HEK293 (cell line): ENCODE measurements at regions not wholly inside any gene's neighbourhood (a gene's known extent, or its start where the extent isn't known, plus 50 kb on each side); places are given as distances from the start of the nearest gene placed in this dataset.

Experiments
- CTCF ChIA-PET: fragments of 350-600 bp; formaldehyde crosslinking; extraction: SDS; loops from one replicate; lab custom pipeline; 2021; ENCODE audit warnings: antibody characterized with exemption; lab: Yijun Ruan, JAX
- POLR2A ChIA-PET: fragments of 300-600 bp; formaldehyde crosslinking; extraction: SDS; loops from one replicate; lab custom pipeline; 2020; ENCODE audit warnings: antibody characterized with exemption, inconsistent platforms; lab: Yijun Ruan, JAX
- H3K27ac ChIP-seq: fragments of 200-500 bp; sonication (Bioruptor generic); 2 replicates; pipeline ENCODE4 v1.5.1; 2014; ENCODE audit warnings: low read depth, low read length, control low read depth, inconsistent platforms; ENCODE audit errors: extremely low read depth
- H3K36me3 ChIP-seq, 2 experiments: fragments of 200-500 bp in 1 of 2; sonication (Bioruptor generic) in 1 of 2; 1 replicate in 1 of 2; 2 replicates in 1 of 2; pipeline ENCODE4 v1.5.1; 2014 to 2017; ENCODE audit warnings: inconsistent platforms in 2 of 2, low read length in 2 of 2; ENCODE audit not compliant: control insufficient read depth in 2 of 2, insufficient read depth in 1 of 2
- H3K4me1 ChIP-seq: fragments of 200-500 bp; sonication (Bioruptor generic); 2 replicates; pipeline ENCODE4 v1.5.1; 2014; ENCODE audit warnings: mild to moderate bottlenecking, low read length, inconsistent platforms; ENCODE audit not compliant: control insufficient read depth, insufficient read depth
- H3K4me3 ChIP-seq: 2 replicates; pipeline ENCODE4 v1.5.1; 2011; ENCODE audit warnings: low read depth, mild to moderate bottlenecking, control low read depth, low read length, moderate library complexity
- H3K9me3 ChIP-seq: fragments of 200-500 bp; sonication (Bioruptor generic); 2 replicates; pipeline ENCODE4 v1.5.1; 2014; ENCODE audit warnings: low read depth, low read length, inconsistent platforms; ENCODE audit not compliant: control insufficient read depth, insufficient read depth
- MYNN ChIP-seq: fragments of 450-650 bp; formaldehyde crosslinking; IDR thresholded peaks from 2 replicates; pipeline ENCODE4 v1.5.1; 2016; ENCODE audit warnings: missing biosample characterization, missing genetic modification characterization, borderline replicate concordance
- SALL2 ChIP-seq: fragments of 450-650 bp; formaldehyde crosslinking; IDR thresholded peaks from 2 replicates; pipeline ENCODE4 v1.5.0; 2017; ENCODE audit warnings: missing biosample characterization, mild to moderate bottlenecking, missing genetic modification characterization, borderline replicate concordance
- SP2 ChIP-seq: fragments of 450-650 bp; formaldehyde crosslinking; IDR thresholded peaks from 2 replicates; pipeline ENCODE4 v1.5.1; 2016; ENCODE audit warnings: missing biosample characterization, missing genetic modification characterization
- TCF7L2 ChIP-seq: IDR thresholded peaks from 2 replicates; pipeline ENCODE4 v1.6.1; 2011; ENCODE audit warnings: low read depth, mild to moderate bottlenecking, inconsistent platforms, low read length, moderate library complexity, borderline replicate concordance
- ZBTB44 ChIP-seq: fragments of 450-650 bp; IDR thresholded peaks from 2 replicates; pipeline ENCODE4 v1.5.1; 2018; ENCODE audit warnings: missing biosample characterization, mild to moderate bottlenecking, missing genetic modification characterization
- ZFHX2 ChIP-seq: fragments of 450-650 bp; formaldehyde crosslinking; conservative IDR thresholded peaks from 2 replicates; pipeline ENCODE4 v1.5.1; 2016; ENCODE audit warnings: missing biosample characterization, missing genetic modification characterization
- ZFP3 ChIP-seq: fragments of 450-650 bp; formaldehyde crosslinking; IDR thresholded peaks from 2 replicates; pipeline ENCODE4 v1.5.1; 2016; ENCODE audit warnings: low read depth, missing biosample characterization, missing genetic modification characterization
- ZNF169 ChIP-seq: fragments of 450-650 bp; formaldehyde crosslinking; IDR thresholded peaks from 2 replicates; pipeline ENCODE4 v1.5.1; 2016; ENCODE audit warnings: missing biosample characterization, missing genetic modification characterization
- ZNF211 ChIP-seq: fragments of 450-650 bp; formaldehyde crosslinking; IDR thresholded peaks from 2 replicates; pipeline ENCODE4 v1.5.1; 2016; ENCODE audit warnings: low read depth, missing biosample characterization, missing genetic modification characterization
- ZNF24 ChIP-seq: fragments of 450-650 bp; formaldehyde crosslinking; IDR thresholded peaks from 2 replicates; pipeline ENCODE4 v1.5.1; 2016; ENCODE audit warnings: missing biosample characterization, missing genetic modification characterization
- ZNF280D ChIP-seq: fragments of 450-650 bp; formaldehyde crosslinking; IDR thresholded peaks from 2 replicates; pipeline ENCODE4 v1.5.1; 2016; ENCODE audit warnings: missing biosample characterization, missing genetic modification characterization
- ZNF292 ChIP-seq: fragments of 450-650 bp; formaldehyde crosslinking; IDR thresholded peaks from 2 replicates; pipeline ENCODE4 v1.5.1; 2016; ENCODE audit warnings: low read depth, missing biosample characterization, missing genetic modification characterization, borderline replicate concordance
- ZNF302 ChIP-seq: fragments of 450-650 bp; formaldehyde crosslinking; IDR thresholded peaks from 2 replicates; pipeline ENCODE4 v1.5.1; 2016; ENCODE audit warnings: missing biosample characterization, missing genetic modification characterization, low read depth
- ZNF433 ChIP-seq: fragments of 450-650 bp; formaldehyde crosslinking; IDR thresholded peaks from 2 replicates; pipeline ENCODE4 v1.5.1; 2016; ENCODE audit warnings: missing biosample characterization, missing genetic modification characterization, low read depth
- ZNF544 ChIP-seq: fragments of 450-650 bp; formaldehyde crosslinking; IDR thresholded peaks from 2 replicates; pipeline ENCODE4 v1.5.0; 2017; ENCODE audit warnings: missing biosample characterization, missing genetic modification characterization
- ZNF558 ChIP-seq: fragments of 450-650 bp; formaldehyde crosslinking; IDR thresholded peaks from 2 replicates; pipeline ENCODE4 v1.5.1; 2016; ENCODE audit warnings: missing biosample characterization, missing genetic modification characterization
- ZNF658 ChIP-seq: fragments of 450-650 bp; formaldehyde crosslinking; IDR thresholded peaks from 2 replicates; pipeline ENCODE4; 2016; ENCODE audit warnings: missing biosample characterization, missing genetic modification characterization
- ZNF664 ChIP-seq: fragments of 450-650 bp; formaldehyde crosslinking; IDR thresholded peaks from 2 replicates; pipeline ENCODE4 v1.5.1; 2016; ENCODE audit warnings: missing biosample characterization, missing genetic modification characterization
- ZNF785 ChIP-seq: fragments of 450-650 bp; formaldehyde crosslinking; IDR thresholded peaks from 2 replicates; pipeline ENCODE4 v1.5.1; 2016; ENCODE audit warnings: missing biosample characterization, missing genetic modification characterization
- ZXDB ChIP-seq: fragments of 450-650 bp; formaldehyde crosslinking; IDR thresholded peaks from 2 replicates; pipeline ENCODE4 v1.5.1; 2016; ENCODE audit warnings: missing biosample characterization, missing genetic modification characterization
- TF ChIP-seq, protein P1 (sequence below): fragments of 450-650 bp; formaldehyde crosslinking; IDR thresholded peaks from 2 replicates; pipeline ENCODE4 v1.5.1; 2016; ENCODE audit warnings: missing biosample characterization, missing genetic modification characterization, borderline replicate concordance

DNA sequence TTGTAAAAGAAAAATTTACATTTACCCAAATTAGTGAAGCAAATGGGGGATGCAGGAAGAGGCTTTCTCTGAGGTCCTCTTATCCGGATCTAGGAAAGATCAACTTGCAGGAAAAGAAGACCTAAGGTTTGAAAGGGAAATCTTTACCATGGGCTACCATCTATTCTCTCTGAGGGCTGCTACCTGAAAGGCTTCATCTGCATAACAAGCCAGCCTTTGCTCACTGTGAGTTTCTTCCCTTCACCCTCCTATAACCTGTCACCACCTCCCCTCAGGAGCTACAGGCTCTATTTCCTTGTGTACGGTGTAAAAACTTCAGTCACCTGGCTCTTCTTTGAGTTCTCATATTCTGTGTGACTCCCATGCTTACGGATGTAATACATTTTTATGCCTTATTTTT lies 118.6 kb upstream of the BEND4 start (continued):
- TF ChIP-seq SALL2 (tag by site-specific recombination), result no peak
- no peak for TF ChIP-seq MYNN (tag by site-specific recombination)
- no peak for TF ChIP-seq ZNF292
- TF ChIP-seq TCF7L2, result no peak
- no peak for TF ChIP-seq ZNF280D (tag by site-specific recombination)
- TF ChIP-seq ZNF302 (tag by site-specific recombination), result no peak
- TF ChIP-seq ZNF558 (tag by site-specific recombination), result no peak
- no peak for TF ChIP-seq ZBTB44 (tag by site-specific recombination)

- H3K4me1 ChIP-seq, result no peaks in the 10 kb centered on the region
- TF ChIP-seq ZXDB (tag by site-specific recombination) (no peak), ZNF664 (tag by site-specific recombination) (no peak), ZNF211 (tag by site-specific recombination) (no peak), ZNF24 (tag by site-specific recombination) (no peak), ZNF785 (no peak), ZNF658 (tag by site-specific recombination) (no peak), SP2 (tag by site-specific recombination) (no peak), ZFHX2 (tag by site-specific recombination) (no peak), ZNF169 (tag by site-specific recombination) (no peak), ZNF433 (tag by site-specific recombination) (no peak), SALL2 (tag by site-specific recombination) (no peak)
- TF ChIP-seq, all 188 proteins: peak for 0
- Histone ChIP-seq H3K4me3 (no peak overlapping the region), H3K27ac (no peak overlapping the region), H3K9me3 (no peaks in the 10 kb centered on the region), H3K36me3 (no peaks in the 10 kb centered on the region)
- POLR2A ChIA-PET, result no interaction called here
- CTCF ChIA-PET, result interaction anchor here (0.7 kb wide), 1 partner anchor 82 kb away, joined by 3 read pairs; no protein-coding TSS in a partner anchor
Measured at GRCh38 chr4:42277291-42277690, 120.0 kb upstream of the SHISA3 start.

DNA sequence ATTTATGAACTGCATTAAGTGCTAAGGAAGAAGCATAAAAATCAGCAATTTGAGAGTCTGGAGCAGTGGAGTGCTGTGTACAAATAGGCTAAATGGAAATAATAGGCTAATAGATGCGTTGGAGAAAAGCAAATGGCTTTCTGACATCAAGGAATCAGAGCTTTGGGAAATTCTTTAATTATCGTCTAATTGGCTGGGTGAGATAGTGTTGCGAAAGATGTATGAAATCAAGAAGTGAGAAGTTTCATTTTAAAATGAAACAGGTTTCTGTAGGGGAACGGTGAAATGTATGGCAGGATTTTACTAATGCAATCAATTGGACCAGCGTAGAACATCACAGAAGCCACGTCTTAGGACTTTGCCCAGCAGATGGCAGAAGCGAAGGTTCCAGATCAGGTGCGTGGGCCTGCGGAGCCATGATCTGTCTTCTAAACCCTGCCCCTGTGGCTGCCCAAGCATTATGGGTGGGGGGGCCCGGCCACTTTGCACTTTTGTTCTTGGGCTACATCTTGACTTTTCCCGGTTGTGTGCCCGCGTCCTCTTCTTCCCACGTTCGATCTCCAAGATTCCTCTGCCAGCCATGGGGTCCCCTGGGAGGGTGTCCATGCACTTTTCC lies 118.5 kb upstream of the SHISA3 start:
- no peaks in the 10 kb centered on the region for H3K9me3 ChIP-seq
- H3K4me3 ChIP-seq, result no peak overlapping the region
- ChIA-PET CTCF (interaction anchor here (0.8 kb wide), 1 partner anchor 30 kb away, joined by 3 read pairs; no protein-coding TSS in a partner anchor), POLR2A (no interaction called here)
- no peaks in the 10 kb centered on the region for H3K4me1 ChIP-seq
- H3K27ac ChIP-seq, result no peak overlapping the region
- no peaks in the 10 kb centered on the region for H3K36me3 ChIP-seq
- TF ChIP-seq, protein P1, sequence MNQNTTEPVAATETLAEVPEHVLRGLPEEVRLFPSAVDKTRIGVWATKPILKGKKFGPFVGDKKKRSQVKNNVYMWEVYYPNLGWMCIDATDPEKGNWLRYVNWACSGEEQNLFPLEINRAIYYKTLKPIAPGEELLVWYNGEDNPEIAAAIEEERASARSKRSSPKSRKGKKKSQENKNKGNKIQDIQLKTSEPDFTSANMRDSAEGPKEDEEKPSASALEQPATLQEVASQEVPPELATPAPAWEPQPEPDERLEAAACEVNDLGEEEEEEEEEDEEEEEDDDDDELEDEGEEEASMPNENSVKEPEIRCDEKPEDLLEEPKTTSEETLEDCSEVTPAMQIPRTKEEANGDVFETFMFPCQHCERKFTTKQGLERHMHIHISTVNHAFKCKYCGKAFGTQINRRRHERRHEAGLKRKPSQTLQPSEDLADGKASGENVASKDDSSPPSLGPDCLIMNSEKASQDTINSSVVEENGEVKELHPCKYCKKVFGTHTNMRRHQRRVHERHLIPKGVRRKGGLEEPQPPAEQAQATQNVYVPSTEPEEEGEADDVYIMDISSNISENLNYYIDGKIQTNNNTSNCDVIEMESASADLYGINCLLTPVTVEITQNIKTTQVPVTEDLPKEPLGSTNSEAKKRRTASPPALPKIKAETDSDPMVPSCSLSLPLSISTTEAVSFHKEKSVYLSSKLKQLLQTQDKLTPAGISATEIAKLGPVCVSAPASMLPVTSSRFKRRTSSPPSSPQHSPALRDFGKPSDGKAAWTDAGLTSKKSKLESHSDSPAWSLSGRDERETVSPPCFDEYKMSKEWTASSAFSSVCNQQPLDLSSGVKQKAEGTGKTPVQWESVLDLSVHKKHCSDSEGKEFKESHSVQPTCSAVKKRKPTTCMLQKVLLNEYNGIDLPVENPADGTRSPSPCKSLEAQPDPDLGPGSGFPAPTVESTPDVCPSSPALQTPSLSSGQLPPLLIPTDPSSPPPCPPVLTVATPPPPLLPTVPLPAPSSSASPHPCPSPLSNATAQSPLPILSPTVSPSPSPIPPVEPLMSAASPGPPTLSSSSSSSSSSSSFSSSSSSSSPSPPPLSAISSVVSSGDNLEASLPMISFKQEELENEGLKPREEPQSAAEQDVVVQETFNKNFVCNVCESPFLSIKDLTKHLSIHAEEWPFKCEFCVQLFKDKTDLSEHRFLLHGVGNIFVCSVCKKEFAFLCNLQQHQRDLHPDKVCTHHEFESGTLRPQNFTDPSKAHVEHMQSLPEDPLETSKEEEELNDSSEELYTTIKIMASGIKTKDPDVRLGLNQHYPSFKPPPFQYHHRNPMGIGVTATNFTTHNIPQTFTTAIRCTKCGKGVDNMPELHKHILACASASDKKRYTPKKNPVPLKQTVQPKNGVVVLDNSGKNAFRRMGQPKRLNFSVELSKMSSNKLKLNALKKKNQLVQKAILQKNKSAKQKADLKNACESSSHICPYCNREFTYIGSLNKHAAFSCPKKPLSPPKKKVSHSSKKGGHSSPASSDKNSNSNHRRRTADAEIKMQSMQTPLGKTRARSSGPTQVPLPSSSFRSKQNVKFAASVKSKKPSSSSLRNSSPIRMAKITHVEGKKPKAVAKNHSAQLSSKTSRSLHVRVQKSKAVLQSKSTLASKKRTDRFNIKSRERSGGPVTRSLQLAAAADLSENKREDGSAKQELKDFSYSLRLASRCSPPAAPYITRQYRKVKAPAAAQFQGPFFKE (tag by site-specific recombination), result no peak
- TF ChIP-seq ZFP3 (tag by site-specific recombination) (no peak), ZNF544 (tag by site-specific recombination) (no peak)
